Brain pericyte (primary cell): ENCODE measurements at regions not wholly inside any gene's neighbourhood (a gene's known extent, or its start where the extent isn't known, plus 50 kb on each side); places are given as distances from the start of the nearest gene placed in this dataset.
A peak's percentile ranks its signal among the peaks of the same experiment; 100 is the strongest.
"Not testable (repeated sequence)": the region's sequence is repeated elsewhere in the genome, so short reads cannot be mapped to it uniquely, and the experiment has no call there.

Experiments used
- DNase-seq: peaks from one replicate; pipeline ENCODE4 v3.0.0-alpha.2; 2012; ENCODE audit warnings: low read depth, low spot score

DNA sequence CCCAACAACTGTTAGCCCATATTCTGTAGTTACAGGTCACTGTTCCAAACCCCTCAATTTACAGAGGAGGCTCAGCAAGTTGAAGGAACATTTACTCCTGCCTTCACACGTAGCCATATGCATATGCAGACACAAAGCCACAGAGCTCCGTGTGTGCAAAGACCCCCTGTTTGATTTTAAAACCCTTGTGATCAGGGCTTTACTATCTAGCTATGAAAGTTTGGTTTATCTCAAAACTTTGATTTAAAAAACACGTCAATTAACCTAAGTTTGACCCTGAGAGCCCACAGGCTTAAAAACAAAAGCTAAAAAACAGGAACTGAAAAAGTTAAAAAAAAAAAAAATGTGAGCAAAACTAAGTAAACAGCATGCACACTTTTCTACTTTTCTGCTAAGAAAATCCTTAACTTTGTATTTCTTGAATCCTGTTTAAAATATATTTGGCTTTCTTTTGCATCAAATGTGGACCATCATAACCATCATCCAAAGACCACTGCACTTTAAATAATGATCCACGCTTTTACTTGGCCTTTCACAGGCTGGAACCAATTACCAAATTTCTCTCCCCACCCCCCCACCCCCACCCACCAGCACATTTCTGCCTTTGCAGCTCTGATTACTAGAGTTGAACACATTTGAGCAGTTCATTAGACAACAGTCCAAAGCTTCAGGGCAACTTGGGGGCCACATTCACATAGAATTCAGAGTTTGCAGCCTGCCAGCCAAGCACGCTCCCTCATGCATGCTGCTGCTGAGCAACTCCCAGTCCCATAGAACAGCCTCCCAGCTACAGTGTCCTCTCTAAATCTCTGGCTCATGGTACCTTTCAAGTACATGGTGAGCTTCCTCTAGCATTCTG, 128.8 kb upstream of the MAP3K1 start:
- DNase-seq, result no peak

DNA sequence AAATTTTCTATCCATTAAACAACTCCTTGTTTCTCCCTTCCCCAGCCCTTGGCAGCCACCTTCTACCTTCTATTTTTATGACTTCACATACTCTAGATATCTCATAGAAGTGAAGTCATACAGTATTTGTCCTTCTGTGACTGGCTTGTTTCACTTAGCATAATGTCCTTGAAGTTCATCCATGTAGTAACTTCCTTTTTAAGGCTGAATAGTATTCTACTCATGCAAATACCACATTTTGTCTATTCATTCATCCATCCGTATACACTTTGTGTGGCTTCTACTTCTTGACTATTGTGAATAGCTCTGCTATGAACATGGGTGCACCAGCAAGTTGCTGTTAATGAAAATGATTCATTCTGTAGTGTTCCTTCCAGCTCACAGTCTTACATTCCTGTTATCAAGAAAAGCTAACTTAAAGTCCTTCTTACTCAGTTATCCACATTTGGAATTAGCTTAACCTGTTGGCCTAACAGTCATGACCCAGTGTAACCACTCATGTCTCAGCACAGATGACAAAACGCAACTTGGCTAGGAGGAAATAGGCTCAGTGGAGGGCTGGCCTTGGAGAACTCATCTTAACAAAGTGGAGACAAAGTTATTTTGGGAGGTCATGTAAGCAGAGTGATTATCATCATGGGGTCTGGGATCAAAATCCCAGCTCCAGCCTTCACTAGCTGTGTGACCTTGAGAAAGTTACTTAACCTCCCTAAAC, 129.7 kb upstream of the MAP3K1 start:
- no peak for DNase-seq

DNA sequence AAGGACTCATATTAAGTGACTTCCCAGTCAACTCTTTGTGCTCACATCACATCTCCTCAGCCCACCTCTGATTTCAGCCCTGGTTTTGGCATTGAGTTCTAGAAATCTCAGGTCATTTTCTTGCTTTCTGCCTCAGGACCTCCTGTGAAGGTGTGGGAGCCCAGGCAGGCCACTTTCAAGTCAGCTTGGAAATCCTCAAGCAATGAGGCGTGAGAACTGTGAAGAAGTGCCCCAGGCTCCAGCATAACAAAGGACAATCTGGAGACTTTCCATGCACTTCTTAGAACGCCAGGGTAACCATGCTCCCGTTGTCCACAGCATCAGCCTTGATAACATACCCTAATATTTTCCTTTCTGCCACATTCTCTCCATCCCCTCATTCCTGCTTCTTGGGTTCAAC, 131.2 kb upstream of the MAP3K1 start:
- no peak for DNase-seq

DNA sequence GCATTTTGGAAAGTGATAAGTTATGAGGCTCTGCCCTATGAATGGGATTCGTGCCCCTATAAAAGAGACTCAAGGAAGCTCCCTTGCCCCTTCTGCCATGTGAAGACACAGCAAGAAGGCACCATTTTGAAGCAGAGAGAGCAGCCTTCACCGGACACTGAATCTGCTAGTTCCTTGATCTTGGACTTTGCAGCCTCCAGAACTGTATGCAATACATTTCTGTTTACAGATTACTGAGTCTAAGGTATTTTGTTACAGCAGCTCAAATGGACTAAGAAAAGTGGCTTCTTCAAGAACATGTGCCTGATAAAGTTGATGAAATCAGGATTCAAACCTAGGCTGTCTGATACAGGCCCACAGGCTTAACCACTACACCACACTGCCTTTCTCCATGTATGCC, 131.6 kb upstream of the MAP3K1 start:
- no peak for DNase-seq

DNA sequence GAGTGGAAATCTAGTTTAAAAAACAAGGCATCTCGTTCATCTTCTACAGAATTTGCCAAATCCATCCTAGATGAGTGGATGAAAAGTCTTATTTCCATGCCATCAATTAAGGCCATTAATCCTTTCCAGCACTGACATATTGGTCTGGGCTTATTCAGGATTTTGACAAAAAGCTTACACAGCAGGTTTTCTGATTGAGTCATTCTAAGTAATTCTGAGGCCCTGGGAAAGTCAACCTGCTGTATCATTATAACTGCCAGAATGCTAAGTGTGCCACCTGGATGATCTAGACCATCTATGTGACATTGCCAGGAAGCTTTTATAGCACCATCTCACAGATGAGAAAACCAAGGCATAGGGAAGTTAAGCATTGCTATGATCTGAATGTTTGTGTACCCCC, 132.1 kb upstream of the MAP3K1 start:
- DNase-seq, result no peak

DNA sequence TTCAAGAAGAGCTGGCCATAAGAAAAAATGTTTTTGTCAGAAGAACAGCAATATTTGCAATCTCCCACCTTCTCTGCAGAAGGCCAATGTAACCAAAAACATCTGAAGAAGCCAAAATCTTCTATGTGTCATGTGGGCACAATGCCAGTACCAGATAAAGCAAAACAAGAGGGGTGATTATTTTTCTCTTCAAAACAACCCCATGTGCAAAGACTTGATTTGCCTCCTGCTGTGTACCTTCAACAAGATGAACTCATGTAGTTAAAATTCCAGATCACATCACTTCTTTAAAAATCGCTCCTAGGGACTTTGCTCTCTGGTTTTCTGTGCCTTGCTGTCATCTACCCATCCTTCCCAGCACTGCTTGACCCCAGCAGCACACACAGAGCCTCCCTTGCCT, 134.0 kb upstream of the MAP3K1 start:
- peak; percentile 30 for DNase-seq

DNA sequence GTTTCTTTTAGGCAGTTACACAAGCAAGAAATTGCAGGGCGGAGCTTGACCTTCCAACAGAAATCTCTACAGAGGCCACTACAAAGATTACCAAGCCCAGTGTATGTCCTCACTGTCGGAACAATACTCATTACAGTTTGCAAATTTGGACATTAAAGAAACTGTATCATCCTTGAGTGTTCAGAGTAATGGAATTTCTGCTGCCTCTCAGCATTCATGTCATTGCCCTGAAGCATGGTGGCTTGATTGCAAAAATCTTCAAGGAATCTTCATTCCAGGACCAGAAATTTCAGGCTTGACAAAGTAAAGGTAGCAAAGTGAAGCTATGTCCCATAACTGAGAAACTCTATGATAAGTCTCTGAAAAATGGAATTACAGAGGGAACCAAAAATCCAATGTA, 134.6 kb upstream of the MAP3K1 start:
- no peak for DNase-seq

DNA sequence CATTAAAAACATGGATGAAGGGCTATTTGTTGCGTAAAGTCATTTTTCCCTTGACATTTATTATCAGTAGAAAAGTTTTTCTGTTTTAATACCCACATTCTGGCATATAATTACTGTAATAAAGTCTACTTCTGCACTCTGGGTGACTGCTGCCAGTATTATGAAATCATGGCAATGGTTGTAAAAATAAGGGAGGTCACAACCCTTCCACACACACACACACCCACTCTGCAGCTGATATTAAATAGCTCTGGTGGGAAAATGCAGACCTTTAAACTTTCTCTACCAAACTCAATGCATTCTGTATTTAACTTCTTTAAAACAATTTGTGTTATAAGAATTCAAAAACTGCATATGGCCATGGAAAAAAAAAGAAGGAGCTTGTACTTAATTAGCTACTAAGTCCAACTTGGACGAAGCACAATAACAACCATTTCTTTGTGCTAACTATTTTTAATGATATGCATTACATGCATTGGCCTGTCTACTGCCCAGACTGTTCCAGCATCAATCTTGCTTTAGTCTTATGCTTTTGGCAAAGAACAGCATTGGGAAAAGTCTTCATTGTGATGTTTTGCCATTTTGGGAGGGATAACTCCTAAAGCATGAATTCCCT, 137.6 kb upstream of the MAP3K1 start:
- DNase-seq, result peak; percentile 38

DNA sequence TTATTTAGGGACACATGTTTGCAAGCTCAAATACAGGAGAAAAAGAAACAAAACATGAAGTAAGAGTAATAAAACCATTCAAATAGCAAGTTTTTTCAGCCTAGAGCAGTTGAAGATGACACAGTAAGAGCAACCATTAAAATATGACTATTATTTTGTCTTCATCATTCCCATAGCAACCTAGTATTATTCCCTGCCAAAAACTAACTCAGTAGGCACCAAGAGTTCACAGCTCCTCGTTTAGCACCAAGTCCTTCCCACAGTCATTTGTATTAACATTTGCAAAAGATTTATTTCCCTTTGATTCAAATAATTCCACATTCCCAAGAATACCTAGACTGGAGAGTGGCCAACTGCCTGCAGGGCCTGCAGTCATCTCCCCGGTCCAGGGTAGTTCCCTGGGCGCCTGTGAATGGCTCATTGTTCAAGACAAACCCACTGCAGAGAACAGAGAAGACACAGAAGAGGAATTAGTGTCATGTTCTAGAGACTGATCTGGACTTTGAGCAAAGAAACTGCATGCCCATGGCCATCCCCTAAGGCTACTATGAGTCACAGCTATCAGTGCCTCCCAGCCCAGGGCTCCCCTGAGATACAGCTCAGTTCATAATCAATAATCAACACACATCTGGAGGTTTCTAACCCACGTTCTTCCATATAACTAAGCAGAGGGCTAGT, 139.1 kb upstream of the MAP3K1 start:
- no peak for DNase-seq

DNA sequence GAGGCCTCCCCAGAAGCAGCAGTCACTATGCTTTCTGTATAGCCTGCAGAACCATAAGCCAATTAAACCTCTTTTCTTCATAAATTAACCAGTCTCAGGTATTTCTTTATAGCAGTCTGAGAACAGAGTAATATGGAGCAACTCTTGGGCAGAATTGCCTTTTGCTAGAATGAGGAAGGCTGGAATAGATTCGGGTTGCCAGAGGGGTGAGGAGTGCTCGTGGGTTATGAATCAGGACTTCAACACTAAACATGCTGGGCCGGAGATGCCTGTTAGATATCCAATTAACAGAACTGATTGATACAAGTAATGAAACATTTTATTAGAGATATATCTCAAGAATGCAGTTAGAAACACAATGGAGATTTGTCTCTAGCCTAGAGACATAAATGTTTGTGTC, 140.9 kb upstream of the MAP3K1 start:
- DNase-seq, result no peak

DNA sequence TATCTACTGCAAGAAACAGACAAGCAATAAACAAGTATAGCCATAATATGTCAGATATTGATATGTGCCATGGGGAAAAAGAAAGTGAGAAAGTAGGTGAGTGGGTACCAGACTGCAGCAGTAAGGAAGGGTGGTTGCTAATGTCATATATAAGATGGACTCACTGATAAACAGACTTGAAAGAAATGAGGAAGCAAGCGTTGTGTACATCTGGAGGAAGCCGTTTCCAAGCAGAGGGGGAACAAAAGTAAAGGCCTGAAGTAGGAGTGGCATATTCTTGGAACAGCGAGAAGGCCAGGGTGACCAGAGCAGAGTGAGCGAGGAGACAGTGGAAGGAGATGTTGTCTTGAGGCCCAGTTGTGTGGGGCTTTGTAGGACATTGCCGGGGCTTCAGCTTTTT, 142.2 kb upstream of the MAP3K1 start:
- no peak for DNase-seq

DNA sequence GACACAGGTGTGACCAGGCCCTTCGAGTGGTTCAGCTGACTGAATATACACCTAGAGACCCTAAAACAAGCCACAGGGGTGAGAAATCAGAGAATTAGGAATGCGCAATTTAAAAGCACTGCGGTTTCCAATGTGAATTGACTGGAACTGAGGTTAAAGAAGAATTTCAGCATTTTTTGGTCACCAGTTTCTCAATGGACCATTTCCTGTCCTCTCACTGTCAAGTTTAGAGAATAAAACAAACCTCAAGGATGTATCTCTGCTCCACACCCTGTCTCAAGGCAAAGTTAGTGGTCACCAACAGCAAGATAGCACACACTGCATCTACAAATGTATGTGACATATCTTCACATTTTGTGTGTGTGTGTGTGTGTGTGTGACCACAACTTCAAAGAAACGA, 143.8 kb upstream of the MAP3K1 start:
- DNase-seq, result no peak

DNA sequence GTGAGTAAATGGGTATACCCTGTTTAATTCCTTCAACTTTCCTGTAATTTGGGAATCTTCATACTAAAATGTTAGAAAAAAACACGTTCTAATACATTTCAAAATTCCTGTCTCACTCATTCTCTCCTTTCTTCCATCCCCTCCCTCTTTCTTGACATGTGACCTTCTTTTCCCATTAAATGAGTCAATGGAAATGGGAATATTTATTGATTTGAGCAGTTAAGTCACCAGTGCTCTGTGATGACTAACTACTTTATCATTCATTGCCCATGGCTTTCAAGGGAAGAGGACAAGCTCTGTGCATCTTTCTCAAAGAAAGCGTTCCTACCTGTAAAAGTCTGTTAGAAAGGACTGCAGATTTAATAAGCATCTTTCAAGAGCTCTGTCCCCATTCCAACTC, 144.4 kb upstream of the MAP3K1 start:
- DNase-seq, result no peak

DNA sequence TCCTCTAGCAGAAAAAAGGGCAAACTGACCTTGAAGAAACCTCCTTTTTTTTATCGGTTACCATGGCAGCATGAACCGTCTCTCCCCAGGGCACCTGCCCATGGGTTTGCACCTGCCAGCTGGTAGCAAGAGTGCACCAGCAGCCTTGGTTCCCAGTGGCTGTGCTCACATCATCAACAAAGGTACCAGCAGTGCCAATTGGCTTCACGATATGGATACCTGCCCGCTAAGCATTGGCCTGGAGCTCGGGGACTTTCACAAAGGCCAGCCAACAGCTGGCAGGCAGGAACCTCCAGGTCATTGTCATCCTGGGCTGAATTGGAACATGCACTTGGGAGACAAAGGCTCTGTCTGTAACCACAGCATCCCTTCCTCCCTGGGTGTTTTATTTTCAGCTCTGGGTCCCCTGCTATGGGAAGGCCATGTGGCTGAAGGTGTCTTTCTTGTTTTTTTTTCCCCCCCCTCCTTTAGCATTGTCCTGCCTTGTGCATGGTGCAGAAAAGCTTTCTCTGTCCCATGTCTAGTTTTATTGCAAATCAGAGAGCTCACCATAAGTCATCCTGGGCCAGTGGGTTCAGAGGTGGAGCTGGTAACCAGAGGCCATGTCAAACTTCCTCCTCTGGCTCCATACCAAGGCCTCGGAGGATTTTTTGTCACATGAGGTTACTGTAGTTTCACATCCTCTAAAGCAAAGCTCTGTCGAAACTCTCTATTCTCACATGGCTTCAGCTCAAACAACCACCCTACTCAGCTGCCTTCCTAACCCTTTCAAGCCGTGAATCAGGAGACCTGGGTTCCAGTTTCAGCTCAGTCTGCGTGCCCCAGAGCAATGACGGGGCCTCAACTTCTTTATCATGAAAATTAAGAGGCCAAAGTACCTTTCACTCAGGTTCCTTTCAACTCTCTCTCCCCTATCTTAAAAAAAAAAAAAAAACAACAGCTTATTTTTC, 145.5 kb upstream of the MAP3K1 start:
- no peak for DNase-seq

DNA sequence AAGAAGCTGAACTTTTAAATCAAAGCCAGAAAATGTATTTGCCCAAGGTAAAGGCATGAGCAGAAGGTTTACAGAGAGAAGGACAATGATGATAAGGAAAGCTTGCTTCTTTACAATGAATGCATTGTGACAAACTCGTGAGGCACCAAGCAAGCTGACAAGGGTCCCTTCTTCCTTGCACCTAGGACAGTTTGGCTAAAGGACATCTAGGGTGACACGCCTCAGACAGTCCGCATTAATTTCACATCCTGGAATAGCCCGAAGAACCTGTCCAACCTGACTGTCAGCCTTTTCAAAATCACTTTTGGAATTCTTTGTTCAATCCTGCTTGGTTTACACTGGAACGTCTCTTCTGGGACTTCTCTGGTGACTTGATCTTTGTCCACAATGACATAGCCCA, 146.4 kb upstream of the MAP3K1 start:
- no peak for DNase-seq

DNA sequence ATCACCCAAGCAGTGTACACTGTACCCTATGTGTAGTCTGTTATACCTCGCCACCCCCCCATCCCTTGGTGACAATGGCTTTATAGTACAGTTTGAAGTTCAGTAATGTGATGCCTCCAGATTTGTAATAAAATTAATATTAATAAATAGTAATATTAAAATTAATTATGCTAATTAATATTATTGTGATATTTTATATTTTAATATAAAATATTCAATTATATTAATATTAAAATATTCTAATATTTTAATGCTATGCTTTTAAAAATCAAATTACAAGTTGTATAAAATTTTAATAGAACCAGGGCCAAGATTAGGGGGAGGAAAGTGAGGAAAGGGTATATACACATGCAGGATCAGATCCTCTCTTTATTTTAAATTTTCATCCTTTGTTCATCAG, 147.7 kb upstream of the MAP3K1 start:
- DNase-seq, result no peak

DNA sequence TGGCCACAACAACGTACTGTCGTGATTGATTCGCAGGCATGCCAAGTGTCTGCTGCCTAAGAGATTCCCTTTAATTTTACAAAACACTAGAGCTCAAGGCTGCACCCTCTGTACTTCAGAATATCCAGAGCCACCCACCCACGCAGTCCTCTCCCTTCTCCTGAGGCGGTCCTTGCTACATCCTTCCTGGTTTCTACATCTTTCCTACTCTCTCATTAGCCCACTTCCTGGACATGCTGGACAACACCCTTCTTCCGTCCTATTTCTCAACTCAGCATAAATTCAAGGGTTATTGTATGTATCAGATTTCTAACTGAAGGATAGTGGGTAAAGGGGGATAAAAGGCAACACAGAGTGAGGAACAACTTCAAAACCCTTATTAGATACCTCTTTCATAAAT, 148.4 kb upstream of the MAP3K1 start:
- DNase-seq, result no peak

DNA sequence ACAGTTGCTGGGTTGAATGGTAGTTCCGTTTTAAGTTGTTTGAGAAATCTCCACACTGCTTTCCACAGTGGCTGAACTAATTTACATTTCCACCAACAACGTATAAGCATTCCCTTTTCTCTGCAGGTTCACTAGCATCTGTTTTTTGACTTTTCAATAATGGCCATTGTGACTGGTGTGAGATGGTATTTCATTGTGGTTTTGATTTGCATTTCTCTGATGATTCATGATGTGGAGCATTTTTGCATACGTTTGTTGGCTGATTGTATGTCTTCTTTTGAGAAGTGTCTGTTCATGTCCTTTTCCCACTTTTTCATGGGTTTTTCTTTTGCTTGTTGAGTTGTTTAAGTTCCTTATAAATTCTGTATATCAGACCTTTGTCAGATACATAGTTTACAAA, 150.2 kb upstream of the MAP3K1 start:
- not testable (repeated sequence) for DNase-seq

DNA sequence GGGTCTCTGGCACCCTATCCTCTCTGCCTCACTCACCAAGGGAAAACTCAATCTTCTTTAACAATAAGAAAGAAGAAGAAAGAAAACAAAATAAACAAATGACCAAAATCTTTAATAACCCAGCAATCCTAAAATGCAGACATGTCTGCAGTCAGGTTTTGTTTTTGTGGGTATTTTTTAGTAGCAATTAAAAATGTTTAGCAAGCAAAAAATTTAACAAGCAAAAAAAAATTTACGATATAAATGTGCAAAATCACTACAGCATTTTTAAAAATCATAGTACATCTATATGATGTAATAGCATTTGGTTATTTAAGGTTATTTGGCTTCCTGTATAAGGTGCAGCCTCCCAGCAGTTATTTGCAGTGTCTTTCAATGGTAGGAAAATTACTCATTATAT, 151.3 kb upstream of the MAP3K1 start:
- DNase-seq, result no peak

DNA sequence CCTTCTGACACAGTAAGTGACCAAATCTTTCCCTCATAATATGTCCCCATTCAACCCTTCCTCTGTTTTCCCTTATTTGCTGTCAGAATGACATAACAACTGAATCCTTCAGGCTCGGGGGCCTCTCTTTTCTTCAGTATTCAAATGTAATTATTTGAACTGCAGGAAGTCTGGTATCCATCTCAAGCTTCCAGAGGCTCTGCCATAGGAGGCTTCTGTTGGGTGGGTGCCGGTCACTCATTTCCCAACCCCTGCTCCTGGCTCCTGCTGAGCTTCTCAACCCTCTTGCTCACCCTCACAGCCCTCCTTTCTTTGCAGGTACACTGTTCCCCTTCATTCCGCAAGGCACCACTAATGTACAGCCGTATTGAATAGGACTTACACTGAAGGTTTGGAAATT, 151.8 kb upstream of the MAP3K1 start:
- DNase-seq, result no peak

DNA sequence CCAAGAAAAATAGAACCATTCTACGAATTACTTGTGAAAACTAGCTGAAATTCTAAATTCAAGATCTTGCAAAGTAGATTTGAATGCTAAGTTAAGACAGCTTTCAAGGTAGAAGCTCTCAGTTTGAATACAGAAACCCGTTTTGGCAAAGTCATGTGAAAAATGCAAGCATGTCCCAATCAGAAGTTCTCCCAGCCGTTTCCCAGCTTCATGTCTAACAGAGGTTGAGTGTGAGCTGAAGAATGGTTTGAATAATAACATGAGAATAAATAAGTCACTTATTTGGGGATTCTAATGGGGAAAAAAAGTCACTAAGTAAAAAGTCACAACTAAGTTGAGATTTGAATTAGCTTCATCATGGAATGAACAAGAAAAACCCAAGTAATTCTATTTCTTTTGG, 152.5 kb upstream of the MAP3K1 start:
- DNase-seq, result no peak
